Endothelial cell of umbilical vein (primary cell): ENCODE measurements at regions not wholly inside any gene's neighbourhood (a gene's known extent, or its start where the extent isn't known, plus 50 kb on each side); places are given as distances from the start of the nearest gene placed in this dataset.

Experiments used
- BruUV-seq: library from RNA; stranded (reverse); fragments of 400-500 nt; replicated peaks from 2 replicates; lab custom pipeline; 2021; lab: Mats Ljungman, UMichigan
- CTCF ChIA-PET: fragments of 300-600, 350-600 bp; sonication (Branson Sonifier 250); formaldehyde crosslinking; loops from one replicate; lab custom pipeline; 2021; ENCODE audit warnings: antibody characterized with exemption, inconsistent platforms; lab: Charles Lee
- POLR2A ChIA-PET: fragments of 300-600, 350-600 bp; sonication (Branson Sonifier 250); formaldehyde crosslinking; loops from one replicate; lab custom pipeline; 2021; ENCODE audit warnings: antibody characterized with exemption, inconsistent platforms; lab: Charles Lee
- DNase-seq: peaks from one replicate; pipeline ENCODE4 v3.0.0-alpha.2; 2011; ENCODE audit warnings: low read depth, low spot score
- FAIRE-seq: peaks from 2 replicates; lab custom pipeline; 2011; peaks lifted over from hg19 to GRCh38; lab: Jason Lieb, UNC
- H2AFZ ChIP-seq: 2 replicates; pipeline ENCODE4 v1.6.0; 2012; ENCODE audit warnings: low read depth, low read length, control low read depth, inconsistent platforms
- H3K27ac ChIP-seq: 2 replicates; pipeline ENCODE4 v1.5.1; 2011; ENCODE audit warnings: low read depth, mild to moderate bottlenecking, control low read depth, low read length, moderate library complexity; ENCODE audit not compliant: insufficient read depth
- H3K27me3 ChIP-seq, 2 experiments: 2 replicates each; pipeline versions ENCODE4 v1.6.0 to v1.6.1; 2011; ENCODE audit warnings: low read length in 2 of 2, mixed read lengths in 1 of 2; ENCODE audit not compliant: control insufficient read depth in 2 of 2, insufficient read depth in 2 of 2
- H3K36me3 ChIP-seq, 2 experiments: 2 replicates in 1 of 2; 3 replicates in 1 of 2; pipeline ENCODE4 v1.5.1; 2011; ENCODE audit warnings: low read length in 2 of 2, mild to moderate bottlenecking in 1 of 2, moderate library complexity in 1 of 2; ENCODE audit not compliant: control insufficient read depth in 2 of 2, insufficient read depth in 2 of 2; ENCODE audit errors: extremely low read depth in 1 of 2
- H3K4me1 ChIP-seq: 3 replicates; pipeline ENCODE4 v1.5.1; 2011; ENCODE audit warnings: mild to moderate bottlenecking, low read length; ENCODE audit not compliant: control insufficient read depth, insufficient read depth; ENCODE audit errors: extremely low read depth
- H3K4me2 ChIP-seq: 2 replicates; pipeline ENCODE4 v1.6.1; 2011; ENCODE audit warnings: low read length, control low read depth, mixed read lengths; ENCODE audit not compliant: insufficient read depth
- H3K4me3 ChIP-seq, 3 experiments: fragments of 200-600 bp in 1 of 3; sonication (generic), shearing (Covaris generic) in 1 of 3; replicated peaks in 1 of 3; 2 replicates each; pipeline ENCODE4 v1.5.1; 2011 to 2016; ENCODE audit warnings: control low read depth in 3 of 3, low read length in 3 of 3, mild to moderate bottlenecking in 2 of 3, inconsistent platforms in 1 of 3, low read depth in 1 of 3, moderate library complexity in 1 of 3; ENCODE audit not compliant: insufficient read depth in 1 of 3
- H3K79me2 ChIP-seq: 2 replicates; pipeline ENCODE4 v1.6.0; 2012; ENCODE audit warnings: low read length, inconsistent platforms; ENCODE audit not compliant: control insufficient read depth, insufficient read depth
- H3K9ac ChIP-seq: replicated peaks from 2 replicates; pipeline ENCODE3; 2011; ENCODE audit warnings: low read length, control low read depth; ENCODE audit not compliant: insufficient read depth; ENCODE audit errors: extremely low read depth
- H3K9me1 ChIP-seq: replicated peaks from 3 replicates; pipeline ENCODE4 v1.6.0; 2011; ENCODE audit warnings: mild to moderate bottlenecking, low read length; ENCODE audit not compliant: control insufficient read depth, insufficient read depth; ENCODE audit errors: extremely low read depth
- H3K9me3 ChIP-seq: replicated peaks from 2 replicates; pipeline ENCODE4 v1.5.1; 2012; ENCODE audit warnings: low read length, inconsistent platforms; ENCODE audit not compliant: control insufficient read depth, insufficient read depth
- H4K20me1 ChIP-seq: replicated peaks from 2 replicates; pipeline ENCODE3; 2011; ENCODE audit warnings: mild to moderate bottlenecking, low read length; ENCODE audit not compliant: control insufficient read depth, insufficient read depth; ENCODE audit errors: extremely low read depth
- CTCF ChIP-seq, 2 donors: IDR thresholded peaks; 1 replicate in 1 of 2; 2 replicates in 1 of 2; pipeline ENCODE4 v1.5.1; 2011; ENCODE audit warnings: low read length in 2 of 2, mild to moderate bottlenecking in 2 of 2, moderate library complexity in 2 of 2, control low read depth in 1 of 2, inconsistent platforms in 1 of 2, low read depth in 1 of 2; ENCODE audit not compliant: insufficient read depth in 1 of 2; ENCODE audit errors: extremely low read depth in 1 of 2
- EZH2 ChIP-seq: IDR thresholded peaks from 2 replicates; pipeline ENCODE4 v1.6.1; 2012; ENCODE audit warnings: borderline replicate concordance, low read depth, mild to moderate bottlenecking, moderate library complexity, low read length, inconsistent platforms; ENCODE audit not compliant: severe bottlenecking
- FOS ChIP-seq: IDR thresholded peaks from 2 replicates; pipeline ENCODE4 v1.6.1; 2011; ENCODE audit warnings: mild to moderate bottlenecking, low read length, moderate library complexity, borderline replicate concordance; ENCODE audit not compliant: insufficient read depth
- GATA2 ChIP-seq: IDR thresholded peaks from 2 replicates; pipeline ENCODE4 v1.7.0; 2011; ENCODE audit warnings: low read depth, mild to moderate bottlenecking, moderate library complexity, mixed read lengths, low read length; ENCODE audit not compliant: insufficient read length, insufficient read depth
- JUN ChIP-seq: IDR thresholded peaks from 2 replicates; pipeline ENCODE4 v1.6.1; 2011; ENCODE audit warnings: borderline replicate concordance, low read depth; ENCODE audit not compliant: insufficient read length, insufficient read depth
- MAX ChIP-seq: IDR thresholded peaks from 2 replicates; pipeline ENCODE4 v1.6.1; 2011; ENCODE audit not compliant: insufficient read depth, insufficient read length
- MYC ChIP-seq: IDR thresholded peaks from one replicate; pipeline ENCODE4 v1.6.1; 2011; ENCODE audit warnings: mild to moderate bottlenecking, low read depth, low read length
- POLR2A ChIP-seq: IDR thresholded peaks from 2 replicates; pipeline ENCODE4 v1.6.1; 2012; ENCODE audit warnings: low read depth, mild to moderate bottlenecking, control low read depth, low read length
- POLR2AphosphoS5 ChIP-seq: IDR thresholded peaks from 2 replicates; pipeline ENCODE4 v1.6.1; 2012; ENCODE audit warnings: low read depth, mild to moderate bottlenecking, control low read depth, low read length, moderate library complexity; ENCODE audit not compliant: insufficient read depth
- dilution Hi-C: fragments of 300-500 bp; cut with MboI; formaldehyde crosslinking; loops from one replicate; pipeline ENCODE4 v1.15.0; 2019; ENCODE audit warnings: low sequenced_read_pairs; ENCODE audit not compliant: extremely low pct_ligation_motif_present
- intact Hi-C: fragments of 100-400 bp; cut with micrococcal nuclease; formaldehyde crosslinking; loops from one replicate; pipeline ENCODE4 v1.10.0; 2022

- H3K79me2 ChIP-seq: no peaks in the 10 kb centered on the region
- intact Hi-C loops: no loop called here
- no peaks in the 10 kb centered on the region for H3K36me3 ChIP-seq
- dilution Hi-C loops: no loop called here
- H3K27me3 ChIP-seq: no peaks in the 10 kb centered on the region
- ChIA-PET POLR2A (no interaction called here), CTCF (no interaction called here)
- TF ChIP-seq CTCF (IDR thresholded peaks at IDR 0.05; ENCODE audit: extremely low read depth in 1 of 2, insufficient read depth in 1 of 2, low read depth in 1 of 2, low read length in 2 of 2) (no peak), EZH2 (no peak), JUN (no peak), MYC (no peak), FOS (no peak), GATA2 (no peak), POLR2A (no peak), MAX (no peak), POLR2AphosphoS5 (no peak)
- no peak overlapping the region for H3K9ac ChIP-seq
- no peak for FAIRE-seq
- H3K4me3 ChIP-seq: no peak overlapping the region
- H4K20me1 ChIP-seq: no peaks in the 10 kb centered on the region
- no peaks in the 10 kb centered on the region for H3K4me1 ChIP-seq
- no peak overlapping the region for H3K27ac ChIP-seq
- no peak overlapping the region for H2AFZ ChIP-seq
- no peak for DNase-seq
- no peaks in the 10 kb centered on the region for H3K9me1 ChIP-seq
- H3K4me2 ChIP-seq: no peak overlapping the region
- no TSS peak for BruUV-seq
- H3K9me3 ChIP-seq: no peaks in the 10 kb centered on the region
Measured at GRCh38 chr6:16060039-16060438, 68.8 kb upstream of the MYLIP start.
